MM.1S (cell line): ENCODE measurements at regions not wholly inside any gene's neighbourhood (a gene's known extent, or its start where the extent isn't known, plus 50 kb on each side); places are given as distances from the start of the nearest gene placed in this dataset.

Experiments
- EZH2 ChIP-seq: fragments of 300-600 bp; sonication (generic); optimal IDR thresholded peaks from 2 replicates; pipeline ENCODE3; 2017; ENCODE audit warnings: low read depth, mild to moderate bottlenecking, antibody characterized with exemption, low read length, mixed read lengths
- EZH2phosphoT487 ChIP-seq: fragments of 300-600 bp; sonication (generic); IDR thresholded peaks from 2 replicates; pipeline ENCODE4 v1.6.1; 2018; ENCODE audit warnings: antibody characterized with exemption, low read length
- TF ChIP-seq, protein P1 (sequence below): fragments of 300-600 bp; sonication (generic); IDR thresholded peaks from 2 replicates; pipeline ENCODE4 v1.5.1; 2016; ENCODE audit warnings: antibody characterized with exemption, low read length, mixed read lengths

DNA sequence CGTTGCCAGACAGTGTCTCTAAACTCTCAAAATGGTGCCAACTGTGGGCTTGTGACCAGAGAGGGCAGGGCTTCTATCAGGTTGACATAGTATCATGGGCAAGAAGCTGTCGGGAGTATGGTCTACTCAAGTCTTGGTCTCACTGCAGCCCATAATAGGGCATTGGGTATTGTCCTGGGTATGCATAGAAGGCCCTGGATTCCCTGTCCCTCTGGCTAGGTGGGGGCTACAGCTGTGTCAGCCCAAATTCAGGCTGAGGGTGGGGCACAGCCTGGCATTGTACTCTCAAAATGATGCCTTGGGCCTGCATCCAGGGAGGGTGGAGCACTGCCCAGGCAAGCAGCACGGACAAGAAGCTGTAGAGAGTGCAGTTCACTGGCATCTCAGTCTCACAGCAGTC lies 408.8 kb upstream of the MAN1A1 start:
- TF ChIP-seq EZH2 (no peak), EZH2phosphoT487 (no peak)
- TF ChIP-seq, protein P1, sequence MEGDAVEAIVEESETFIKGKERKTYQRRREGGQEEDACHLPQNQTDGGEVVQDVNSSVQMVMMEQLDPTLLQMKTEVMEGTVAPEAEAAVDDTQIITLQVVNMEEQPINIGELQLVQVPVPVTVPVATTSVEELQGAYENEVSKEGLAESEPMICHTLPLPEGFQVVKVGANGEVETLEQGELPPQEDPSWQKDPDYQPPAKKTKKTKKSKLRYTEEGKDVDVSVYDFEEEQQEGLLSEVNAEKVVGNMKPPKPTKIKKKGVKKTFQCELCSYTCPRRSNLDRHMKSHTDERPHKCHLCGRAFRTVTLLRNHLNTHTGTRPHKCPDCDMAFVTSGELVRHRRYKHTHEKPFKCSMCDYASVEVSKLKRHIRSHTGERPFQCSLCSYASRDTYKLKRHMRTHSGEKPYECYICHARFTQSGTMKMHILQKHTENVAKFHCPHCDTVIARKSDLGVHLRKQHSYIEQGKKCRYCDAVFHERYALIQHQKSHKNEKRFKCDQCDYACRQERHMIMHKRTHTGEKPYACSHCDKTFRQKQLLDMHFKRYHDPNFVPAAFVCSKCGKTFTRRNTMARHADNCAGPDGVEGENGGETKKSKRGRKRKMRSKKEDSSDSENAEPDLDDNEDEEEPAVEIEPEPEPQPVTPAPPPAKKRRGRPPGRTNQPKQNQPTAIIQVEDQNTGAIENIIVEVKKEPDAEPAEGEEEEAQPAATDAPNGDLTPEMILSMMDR = no peak
